Putamen (tissue), 1 donor: ENCODE measurements at regions not wholly inside any gene's neighbourhood (a gene's known extent, or its start where the extent isn't known, plus 50 kb on each side); places are given as distances from the start of the nearest gene placed in this dataset.

Source experiments
- DNase-seq: peaks from one replicate; pipeline ENCODE4 v3.0.0-alpha.2; 2016; ENCODE audit warnings: low spot score

- DNase-seq, result no peak
These were observed 288.0 kb upstream of the POU3F2 start for GRCh38 chr6:98546376-98546775.

DNA sequence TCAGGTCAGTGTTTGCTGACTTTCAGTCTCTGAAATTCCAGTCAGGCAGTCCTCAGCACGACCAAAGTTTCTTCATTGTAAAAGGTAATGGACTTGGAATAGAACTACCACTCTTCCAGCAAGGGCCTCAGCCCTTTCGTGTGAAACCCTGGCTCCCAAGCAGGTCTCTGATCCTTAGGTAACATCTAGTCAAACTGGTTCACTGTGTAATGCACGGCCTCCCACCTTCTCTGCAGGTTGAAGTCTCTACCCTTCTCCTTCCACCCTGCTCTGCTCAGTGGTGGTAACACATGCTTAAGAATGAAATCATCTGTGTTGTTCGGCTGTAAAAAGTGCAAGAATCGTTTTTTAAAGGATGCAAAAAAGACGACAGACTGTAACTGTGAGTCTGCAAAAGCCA, 287.2 kb upstream of the POU3F2 start:
- DNase-seq, result no peak

DNA sequence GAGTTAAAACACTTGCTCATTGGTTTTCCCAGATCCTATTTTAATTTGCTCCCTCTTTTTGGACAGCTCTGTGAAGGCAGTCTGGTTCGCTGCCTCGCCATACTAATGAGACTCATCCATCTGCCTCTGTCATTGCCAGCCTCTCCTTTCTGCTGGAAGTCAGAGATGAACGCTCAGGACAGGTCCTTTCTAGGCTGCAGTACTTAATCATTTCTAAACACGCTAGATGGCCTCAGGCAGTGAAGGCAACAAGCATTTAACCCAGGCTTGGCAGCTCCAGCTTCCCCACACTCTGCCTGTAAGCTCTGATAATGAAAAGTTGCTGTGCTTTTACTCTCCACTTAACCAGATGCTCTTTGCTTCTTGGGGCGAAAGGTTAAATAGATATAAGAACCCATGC, 286.7 kb upstream of the POU3F2 start:
- DNase-seq, result no peak

- DNase-seq, result no peak
These were observed 286.1 kb upstream of the POU3F2 start for GRCh38 chr6:98548301-98548700.

DNA sequence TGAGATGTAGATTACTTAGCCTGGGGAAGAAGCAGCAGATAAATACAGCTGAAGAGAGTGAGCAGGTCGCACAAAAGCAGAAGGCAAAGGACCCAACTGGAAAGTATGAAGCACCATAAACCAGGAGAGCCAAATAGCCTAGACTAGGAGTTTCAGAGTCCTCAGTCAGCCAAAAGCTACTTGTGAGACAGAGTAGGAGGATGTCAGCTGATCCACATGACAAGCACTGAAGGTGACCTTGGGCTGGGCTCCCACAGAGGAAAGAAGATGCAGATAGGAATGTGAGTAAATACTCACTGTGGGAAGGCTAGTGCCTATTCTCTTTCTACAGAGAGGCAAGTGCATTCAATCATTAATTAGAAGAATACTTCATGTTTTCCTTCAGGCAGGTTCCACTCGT, 274.0 kb upstream of the POU3F2 start:
- no peak for DNase-seq

GRCh38 chr6:98560841-98561240, 273.5 kb upstream of the POU3F2 start:
- no peak for DNase-seq

GRCh38 chr6:98566126-98566525, 268.2 kb upstream of the POU3F2 start:
- peak; percentile 74 for DNase-seq

GRCh38 chr6:98572579-98572978, 261.8 kb upstream of the POU3F2 start:
- DNase-seq, result no peak

DNA sequence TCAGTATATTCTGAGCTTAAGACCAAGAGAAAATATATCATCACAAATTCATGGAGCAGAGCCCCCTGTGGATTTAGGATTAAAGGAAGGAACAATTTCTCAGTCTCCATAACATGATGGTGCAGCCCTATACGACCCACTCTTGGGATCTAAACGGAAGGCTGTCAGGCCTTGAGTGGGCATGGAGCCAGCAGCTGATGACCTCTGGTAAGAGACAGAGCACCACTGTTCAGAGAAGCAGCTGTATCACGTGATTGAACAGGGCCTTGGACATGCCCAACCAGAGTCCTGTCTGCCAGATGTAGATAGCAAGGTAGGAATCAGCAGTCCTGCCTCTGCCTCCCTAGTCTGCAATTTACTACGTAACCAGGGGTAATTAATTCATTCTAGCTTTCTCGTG, 259.4 kb upstream of the POU3F2 start:
- peak; percentile 84 for DNase-seq

- no peak for DNase-seq
These were observed 257.6 kb upstream of the POU3F2 start for GRCh38 chr6:98576791-98577190.

- no peak for DNase-seq
These were observed 256.4 kb upstream of the POU3F2 start for GRCh38 chr6:98578016-98578415.

DNA sequence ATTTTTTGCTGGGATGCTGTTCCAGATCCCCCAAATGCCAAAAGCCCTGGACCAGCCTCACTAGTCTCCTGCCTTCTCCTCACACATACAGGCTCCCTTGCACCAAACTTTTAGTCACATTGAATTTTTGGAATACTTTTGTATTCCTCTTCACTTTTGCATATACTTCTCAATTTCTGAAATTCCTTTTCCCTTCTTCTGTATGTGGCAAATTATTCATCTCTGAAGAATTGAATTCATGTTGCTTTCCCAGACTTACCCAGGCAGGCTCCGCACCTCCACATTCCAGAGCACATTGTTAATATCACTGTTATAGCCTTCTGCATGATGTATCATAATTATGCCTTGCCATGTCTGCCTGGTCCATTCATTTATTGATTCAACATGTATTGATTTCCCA, 255.3 kb upstream of the POU3F2 start:
- no peak for DNase-seq

GRCh38 chr6:98579941-98580340, 254.4 kb upstream of the POU3F2 start:
- no peak for DNase-seq

GRCh38 chr6:98581705-98582104, 252.7 kb upstream of the POU3F2 start:
- no peak for DNase-seq

- DNase-seq, result no peak
These were observed 250.9 kb upstream of the POU3F2 start for GRCh38 chr6:98583506-98583905.

DNA sequence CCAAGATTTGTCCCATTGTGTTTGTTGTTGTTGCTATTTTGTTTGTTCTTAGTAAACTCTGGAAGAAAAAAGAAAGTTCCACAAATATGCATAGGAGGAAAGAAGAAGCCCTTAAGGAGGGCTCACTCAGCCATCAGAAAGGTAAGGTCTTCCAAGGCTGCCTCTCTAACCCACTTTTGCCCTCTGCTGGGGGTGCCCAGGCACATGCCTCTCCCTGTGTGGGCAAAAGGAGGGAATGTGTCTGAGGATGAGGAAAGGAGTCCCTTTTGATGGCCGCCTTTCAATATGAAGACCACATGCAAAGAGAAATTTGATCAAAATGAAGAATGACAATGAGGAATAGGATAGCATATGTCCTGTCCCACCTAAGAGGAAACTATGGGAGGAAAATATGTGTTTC, 248.2 kb upstream of the POU3F2 start:
- no peak for DNase-seq

GRCh38 chr6:98587555-98587954, 246.8 kb upstream of the POU3F2 start:
- no peak for DNase-seq

DNA sequence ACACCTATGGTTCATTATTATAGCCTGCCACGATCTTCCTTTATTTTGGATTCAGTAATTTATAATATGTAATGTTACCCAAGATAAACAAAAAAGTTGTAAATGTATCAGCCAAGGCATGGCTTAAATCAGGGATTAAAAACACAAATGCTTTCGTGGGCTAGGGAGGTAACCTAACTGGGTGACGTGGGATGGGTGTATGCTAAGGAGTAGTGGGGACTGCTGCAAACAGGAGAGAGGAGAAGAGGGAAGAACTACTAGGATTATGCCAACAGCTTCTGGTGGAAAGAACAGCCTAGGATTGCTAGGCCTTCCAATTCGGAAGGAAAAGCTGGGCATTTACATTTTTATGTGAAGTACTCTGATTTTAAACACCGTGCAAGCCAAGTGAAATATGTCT, 244.8 kb upstream of the POU3F2 start:
- DNase-seq, result no peak

- no peak for DNase-seq
These were observed 244.2 kb upstream of the POU3F2 start for GRCh38 chr6:98590136-98590681.

GRCh38 chr6:98590997-98591396, 243.4 kb upstream of the POU3F2 start:
- no peak for DNase-seq

GRCh38 chr6:98593676-98594075, 240.7 kb upstream of the POU3F2 start:
- DNase-seq, result no peak

GRCh38 chr6:98601716-98602115, 232.7 kb upstream of the POU3F2 start:
- no peak for DNase-seq

DNA sequence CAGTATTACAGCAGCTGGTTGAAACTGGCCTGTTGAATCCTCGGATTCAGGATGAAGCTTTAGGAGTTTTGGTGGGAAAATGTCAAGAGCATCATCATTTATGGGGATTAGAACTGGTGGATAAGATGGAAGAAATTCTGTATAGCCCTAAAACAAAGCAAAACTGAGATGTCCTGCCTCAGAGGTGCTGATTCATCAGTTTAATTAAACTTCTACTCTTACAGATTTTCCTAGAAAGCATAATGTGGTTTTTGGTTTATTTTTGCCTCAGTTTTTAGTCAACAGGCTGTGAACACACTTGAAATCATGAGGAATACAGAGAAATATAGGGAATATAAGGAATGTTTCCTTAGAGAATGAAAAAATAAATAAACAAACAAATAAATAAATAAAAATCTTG, 228.7 kb upstream of the POU3F2 start:
- DNase-seq, result no peak

GRCh38 chr6:98627129-98627775, 207.1 kb upstream of the POU3F2 start:
- no peak for DNase-seq
